HCT116 (cell line): ENCODE measurements at regions not wholly inside any gene's neighbourhood (a gene's known extent, or its start where the extent isn't known, plus 50 kb on each side); places are given as distances from the start of the nearest gene placed in this dataset.

ENCODE experiments used
- ATAC-seq: fragments of 200-7000 bp; cut with Tn5 transposase; 2 replicates; pipeline ENCODE4 v1.9.1; 2020; ENCODE audit warnings: mild to moderate bottlenecking, moderate library complexity
- BruUV-seq: library from RNA; stranded (reverse); fragments of 400-500 nt; replicated peaks from 2 replicates; lab custom pipeline; 2021; lab: Mats Ljungman, UMichigan
- CTCF ChIA-PET: fragments of 300-600 bp; sonication (Branson Sonifier 250); formaldehyde crosslinking; loops from one replicate; lab custom pipeline; 2021; ENCODE audit warnings: antibody characterized with exemption; lab: Charles Lee
- POLR2A ChIA-PET: fragments of 300-600, 350-600 bp; sonication (Branson Sonifier 250); formaldehyde crosslinking; loops from one replicate; lab custom pipeline; 2021; ENCODE audit warnings: antibody characterized with exemption; lab: Charles Lee
- RAD21 ChIA-PET, 2 experiments: fragments of 300-600 bp; sonication (Branson Sonifier 250); formaldehyde crosslinking; loops; one replicate each; lab custom pipeline; 2023; ENCODE audit warnings: low total read pairs in 2 of 2; ENCODE audit not compliant: uncharacterized antibody in 2 of 2, unreplicated experiment in 2 of 2, low non-redundant PET in 1 of 2; lab: Charles Lee
- DNase-seq: peaks from one replicate; pipeline ENCODE4 v3.0.0-alpha.2; 2010; ENCODE audit warnings: low read depth, low spot score
- H2AFZ ChIP-seq: fragments of 200-600 bp; shearing (Covaris generic), sonication (generic); 2 replicates; pipeline ENCODE4 v1.6.1; 2017; ENCODE audit warnings: low read depth, mixed run types, mixed read lengths, antibody characterized with exemption, low read length; ENCODE audit not compliant: poor library complexity, severe bottlenecking
- H3K27ac ChIP-seq: 2 replicates; pipeline ENCODE4 v1.5.1; 2012; ENCODE audit warnings: low read depth, low read length
- H3K27me3 ChIP-seq: fragments of 200-600 bp; sonication (generic); 2 replicates; pipeline ENCODE4 v1.6.1; 2016; ENCODE audit warnings: mixed run types, low read length, mixed read lengths; ENCODE audit not compliant: insufficient read depth
- H3K36me3 ChIP-seq, 2 experiments: fragments of 200-500 bp in 1 of 2; fragments of 200-600 bp in 1 of 2; sonication (Bioruptor generic) in 1 of 2; sonication (generic) in 1 of 2; 2 replicates each; pipeline versions ENCODE4 v1.5.1 to v1.6.1; 2014 to 2016; ENCODE audit warnings: low read length in 2 of 2, inconsistent platforms in 1 of 2, mixed read lengths in 1 of 2, mixed run types in 1 of 2; ENCODE audit not compliant: insufficient read depth in 2 of 2, control insufficient read depth in 1 of 2
- H3K4me1 ChIP-seq, 2 experiments: fragments of 200-600 bp in 1 of 2; sonication (generic) in 1 of 2; 2 replicates each; pipeline versions ENCODE4 v1.5.1 to v1.6.1; 2012 to 2017; ENCODE audit warnings: low read length in 2 of 2, inconsistent platforms in 1 of 2, mild to moderate bottlenecking in 1 of 2, mixed read lengths in 1 of 2, mixed run types in 1 of 2, moderate library complexity in 1 of 2; ENCODE audit not compliant: insufficient read depth in 2 of 2, control insufficient read depth in 1 of 2
- H3K4me2 ChIP-seq: fragments of 200-600 bp; sonication (generic); 2 replicates; pipeline ENCODE4 v1.6.1; 2017; ENCODE audit warnings: mixed run types, low read length, mixed read lengths
- H3K4me3 ChIP-seq, 2 experiments: fragments of 200-600 bp in 1 of 2; sonication (generic) in 1 of 2; replicated peaks in 1 of 2; 2 replicates each; pipeline ENCODE4 v1.5.1; 2011 to 2016; ENCODE audit warnings: low read length in 2 of 2, control low read depth in 1 of 2, low read depth in 1 of 2, mild to moderate bottlenecking in 1 of 2, mixed read lengths in 1 of 2, mixed run types in 1 of 2
- H3K79me2 ChIP-seq: fragments of 200-600 bp; sonication (generic); 2 replicates; pipeline ENCODE4 v1.6.1; 2017; ENCODE audit warnings: mild to moderate bottlenecking, mixed run types, low read length, moderate library complexity, mixed read lengths; ENCODE audit not compliant: insufficient read depth
- H3K9ac ChIP-seq: fragments of 200-600 bp; sonication (generic); 2 replicates; pipeline ENCODE4 v1.6.1; 2016; ENCODE audit warnings: low read length, mixed read lengths
- H3K9me2 ChIP-seq: fragments of 200-600 bp; sonication (generic), shearing (Covaris generic); 2 replicates; pipeline ENCODE4 v1.6.1; 2017; ENCODE audit warnings: mixed run types, mild to moderate bottlenecking, moderate library complexity; ENCODE audit not compliant: insufficient read depth
- H3K9me3 ChIP-seq, 2 experiments: fragments of 200-500 bp in 1 of 2; fragments of 200-600 bp in 1 of 2; sonication (Bioruptor generic) in 1 of 2; sonication (generic) in 1 of 2; 2 replicates each; pipeline ENCODE4 v1.6.1; 2014 to 2017; ENCODE audit warnings: low read length in 2 of 2, mixed read lengths in 2 of 2, inconsistent platforms in 1 of 2, low read depth in 1 of 2, mild to moderate bottlenecking in 1 of 2, mixed run types in 1 of 2, moderate library complexity in 1 of 2; ENCODE audit not compliant: control insufficient read depth in 1 of 2, insufficient read depth in 1 of 2
- H4K20me1 ChIP-seq: fragments of 200-600 bp; sonication (generic), shearing (Covaris generic); 2 replicates; pipeline ENCODE4 v1.6.1; 2017; ENCODE audit warnings: mixed run types, mild to moderate bottlenecking, moderate library complexity; ENCODE audit not compliant: insufficient read depth
- CEBPB ChIP-seq: IDR thresholded peaks from 2 replicates; pipeline ENCODE4 v1.6.1; 2012; ENCODE audit warnings: low read depth
- ELF1 ChIP-seq: IDR thresholded peaks from 2 replicates; pipeline ENCODE4 v1.6.1; 2012; ENCODE audit warnings: low read depth, borderline replicate concordance
- FOSL1 ChIP-seq: IDR thresholded peaks from 2 replicates; pipeline ENCODE4 v1.6.1; 2012; ENCODE audit warnings: low read depth
- JUND ChIP-seq: IDR thresholded peaks from 2 replicates; pipeline ENCODE4 v1.6.1; 2012
- POLR2A ChIP-seq: IDR thresholded peaks from 2 replicates; pipeline ENCODE4 v1.7.0; 2011; ENCODE audit warnings: borderline replicate concordance; ENCODE audit not compliant: insufficient read depth, insufficient read length; ENCODE audit errors: extremely low read depth
- POLR2AphosphoS5 ChIP-seq: IDR thresholded peaks from 2 replicates; pipeline ENCODE4 v1.6.1; 2011; ENCODE audit warnings: mild to moderate bottlenecking, low read depth, low read length, moderate library complexity
- RAD21 ChIP-seq: IDR thresholded peaks from 2 replicates; pipeline ENCODE4 v1.6.1; 2012; ENCODE audit warnings: low read depth, mild to moderate bottlenecking
- REST ChIP-seq: IDR thresholded peaks from 2 replicates; pipeline ENCODE4 v1.6.1; 2012; ENCODE audit warnings: low read depth
- SIN3A ChIP-seq: IDR thresholded peaks from 2 replicates; pipeline ENCODE4 v1.6.1; 2012; ENCODE audit warnings: low read depth
- SRF ChIP-seq: IDR thresholded peaks from 2 replicates; pipeline ENCODE4 v1.6.1; 2012; ENCODE audit warnings: low read depth
- YY1 ChIP-seq: IDR thresholded peaks from 2 replicates; pipeline ENCODE4 v1.6.1; 2011; ENCODE audit warnings: low read length, low read depth, moderate library complexity, mild to moderate bottlenecking; ENCODE audit not compliant: insufficient replicate concordance; ENCODE audit errors: extremely low read depth
- ZFX ChIP-seq: fragments of 450-650 bp; IDR thresholded peaks from 2 replicates; pipeline ENCODE4 v1.6.1; 2017
- intact Hi-C: fragments of 100-400 bp; cut with micrococcal nuclease; formaldehyde crosslinking; loops from 2 replicates; pipeline ENCODE4 v1.10.0; 2022
- TF ChIP-seq, protein P1 (sequence below), 3 experiments: fragments of 200-600 bp in 1 of 3; sonication (generic) in 1 of 3; IDR thresholded peaks in 2 of 3; conservative IDR thresholded peaks in 1 of 3; 2 replicates each; pipeline ENCODE4 v1.5.1; 2012 to 2017; ENCODE audit warnings: low read depth in 2 of 3, low read length in 2 of 3, antibody characterized with exemption in 1 of 3, borderline replicate concordance in 1 of 3, control low read depth in 1 of 3, mild to moderate bottlenecking in 1 of 3, mixed read lengths in 1 of 3, mixed run types in 1 of 3, moderate library complexity in 1 of 3; ENCODE audit not compliant: insufficient read depth in 1 of 3
- TF ChIP-seq, protein P2 (sequence below): IDR thresholded peaks from 2 replicates; pipeline ENCODE4 v1.6.1; 2012

DNA sequence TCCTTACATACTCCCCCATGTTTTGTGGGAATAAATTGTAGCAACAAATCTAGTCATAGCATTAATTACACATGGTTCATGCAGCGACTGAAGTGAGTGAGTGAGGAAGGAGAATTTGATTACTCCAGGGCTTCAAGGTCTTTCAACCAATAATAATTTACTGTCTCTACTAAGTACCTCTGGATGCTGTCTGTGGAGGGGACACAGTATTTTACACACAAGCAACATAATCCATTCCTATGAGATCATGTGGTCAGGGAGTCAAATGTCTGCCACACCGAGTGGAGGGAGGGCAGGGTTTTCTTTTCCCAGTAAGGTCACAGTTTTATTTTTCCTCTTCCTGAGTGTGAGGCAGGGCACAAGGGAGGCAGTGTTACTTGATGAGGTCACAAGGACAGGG is 334.7 kb upstream of the CELF4 start:
- CTCF ChIA-PET, result no interaction called here
- no peak overlapping the region for H3K9ac ChIP-seq
- no peaks in the 10 kb centered on the region for H3K79me2 ChIP-seq

GRCh38 chr18:37889963-37890362 is 324.4 kb upstream of the CELF4 start:
- no TSS peak for BruUV-seq
- CTCF ChIA-PET, result no interaction called here

More for the DNA sequence above, 334.7 kb upstream of the CELF4 start:
- no peak for DNase-seq
- H3K27ac ChIP-seq, result no peak overlapping the region
- BruUV-seq, result no TSS peak
- intact Hi-C loops, result no loop called here
- no peaks in the 10 kb centered on the region for H3K4me1 ChIP-seq
- no peak for TF ChIP-seq RAD21
- no peak for TF ChIP-seq ZFX
- TF ChIP-seq POLR2AphosphoS5, result no peak
- no peak for TF ChIP-seq SIN3A
- TF ChIP-seq POLR2A, result no peak
- no peak for TF ChIP-seq YY1
- TF ChIP-seq, all 23 proteins: peak for 0
- H3K4me3 ChIP-seq, result no peak overlapping the region
- no peaks in the 10 kb centered on the region; a peak in 1 of 4 replicates for H3K9me3 ChIP-seq
- no peaks in the 10 kb centered on the region for H3K27me3 ChIP-seq
- H3K36me3 ChIP-seq, result no peaks in the 10 kb centered on the region
- no peaks in the 10 kb centered on the region for H4K20me1 ChIP-seq
- H3K9me2 ChIP-seq, result no peaks in the 10 kb centered on the region
- ChIA-PET POLR2A (no interaction called here), RAD21 (no interaction called here)
- H2AFZ ChIP-seq, result no peak overlapping the region
- H3K4me2 ChIP-seq, result no peak overlapping the region
- ATAC-seq, result no peak

More at GRCh38 chr18:37889963-37890362, 324.4 kb upstream of the CELF4 start:
- Histone ChIP-seq H3K27ac (no peak overlapping the region), H3K36me3 (no peaks in the 10 kb centered on the region), H3K9me3 (peaks cover 0 to 3% of the 10 kb centered on the region in 2 experiments; a peak in 1 of 4 replicates), H3K9me2 (no peaks in the 10 kb centered on the region), H3K4me1 (no peaks in the 10 kb centered on the region), H3K9ac (no peak overlapping the region), H2AFZ (no peak overlapping the region), H3K4me2 (no peak overlapping the region), H4K20me1 (no peaks in the 10 kb centered on the region), H3K4me3 (no peak overlapping the region), H3K27me3 (no peaks in the 10 kb centered on the region), H3K79me2 (no peaks in the 10 kb centered on the region)
- ATAC-seq (no peak), DNase-seq (no peak)
- POLR2A ChIA-PET, result no interaction called here
- intact Hi-C loops, result no loop called here
- RAD21 ChIA-PET, result no interaction called here
- TF ChIP-seq, protein P1, sequence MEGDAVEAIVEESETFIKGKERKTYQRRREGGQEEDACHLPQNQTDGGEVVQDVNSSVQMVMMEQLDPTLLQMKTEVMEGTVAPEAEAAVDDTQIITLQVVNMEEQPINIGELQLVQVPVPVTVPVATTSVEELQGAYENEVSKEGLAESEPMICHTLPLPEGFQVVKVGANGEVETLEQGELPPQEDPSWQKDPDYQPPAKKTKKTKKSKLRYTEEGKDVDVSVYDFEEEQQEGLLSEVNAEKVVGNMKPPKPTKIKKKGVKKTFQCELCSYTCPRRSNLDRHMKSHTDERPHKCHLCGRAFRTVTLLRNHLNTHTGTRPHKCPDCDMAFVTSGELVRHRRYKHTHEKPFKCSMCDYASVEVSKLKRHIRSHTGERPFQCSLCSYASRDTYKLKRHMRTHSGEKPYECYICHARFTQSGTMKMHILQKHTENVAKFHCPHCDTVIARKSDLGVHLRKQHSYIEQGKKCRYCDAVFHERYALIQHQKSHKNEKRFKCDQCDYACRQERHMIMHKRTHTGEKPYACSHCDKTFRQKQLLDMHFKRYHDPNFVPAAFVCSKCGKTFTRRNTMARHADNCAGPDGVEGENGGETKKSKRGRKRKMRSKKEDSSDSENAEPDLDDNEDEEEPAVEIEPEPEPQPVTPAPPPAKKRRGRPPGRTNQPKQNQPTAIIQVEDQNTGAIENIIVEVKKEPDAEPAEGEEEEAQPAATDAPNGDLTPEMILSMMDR (IDR thresholded peaks at IDR 0.05 in 2 of 3, conservative IDR thresholded peaks at IDR 0.05 in 1 of 3; ENCODE audit: borderline replicate concordance in 1 of 3, insufficient read depth in 1 of 3, low read depth in 2 of 3, low read length in 2 of 3), result no peak
- no peak for TF ChIP-seq YY1
- TF ChIP-seq, protein P2, sequence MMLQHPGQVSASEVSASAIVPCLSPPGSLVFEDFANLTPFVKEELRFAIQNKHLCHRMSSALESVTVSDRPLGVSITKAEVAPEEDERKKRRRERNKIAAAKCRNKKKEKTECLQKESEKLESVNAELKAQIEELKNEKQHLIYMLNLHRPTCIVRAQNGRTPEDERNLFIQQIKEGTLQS, result no peak
- no peak for TF ChIP-seq RAD21
- TF ChIP-seq REST, result no peak
- TF ChIP-seq JUND, result no peak
- no peak for TF ChIP-seq ZFX
- TF ChIP-seq CEBPB, result no peak
- TF ChIP-seq SRF, result no peak
- TF ChIP-seq ELF1, result no peak
- no peak for TF ChIP-seq FOSL1
